ENCODE measurements at regions not wholly inside any gene's neighbourhood (a gene's known extent, or its start where the extent isn't known, plus 50 kb on each side); places are given as distances from the start of the nearest gene placed in this dataset.

GRCh38 chr1:219299420-219299819, 125.7 kb downstream of the LYPLAL1 start:
- H3K27me3 Mint-ChIP-seq, result no peaks in the 10 kb centered on the region
- no peak overlapping the region for H3K27ac Mint-ChIP-seq
- ATAC-seq, result no peak
- CTCF ChIA-PET, result no interaction called here
- H3K4me1 Mint-ChIP-seq, result no peaks in the 10 kb centered on the region
- H3K36me3 Mint-ChIP-seq, result no peaks in the 10 kb centered on the region
- no peak overlapping the region for H3K4me3 Mint-ChIP-seq
- H3K9me3 Mint-ChIP-seq (ENCODE audit: low read depth), result no peaks in the 10 kb centered on the region
- DNase-seq, result no peak

GRCh38 chr1:219298571-219299148, 125.0 kb downstream of the LYPLAL1 start:
- CTCF ChIA-PET, result no interaction called here
- ATAC-seq (no peak), DNase-seq (no peak)
- Mint-ChIP-seq H3K27ac (no peak overlapping the region), H3K9me3 (ENCODE audit: low read depth) (no peaks in the 10 kb centered on the region), H3K27me3 (no peaks in the 10 kb centered on the region), H3K36me3 (no peaks in the 10 kb centered on the region), H3K4me3 (no peak overlapping the region), H3K4me1 (no peaks in the 10 kb centered on the region)

GRCh38 chr1:219296430-219297355, 123.0 kb downstream of the LYPLAL1 start:
- H3K27me3 Mint-ChIP-seq, result no peaks in the 10 kb centered on the region
- CTCF ChIA-PET, result no interaction called here
- ATAC-seq, result no peak
- no peak for DNase-seq
- H3K36me3 Mint-ChIP-seq, result no peaks in the 10 kb centered on the region
- H3K27ac Mint-ChIP-seq, result no peak overlapping the region
- no peaks in the 10 kb centered on the region for H3K9me3 Mint-ChIP-seq (ENCODE audit: low read depth)
- no peaks in the 10 kb centered on the region for H3K4me1 Mint-ChIP-seq
- H3K4me3 Mint-ChIP-seq, result no peak overlapping the region

- Mint-ChIP-seq H3K9me3 (ENCODE audit: low read depth) (no peaks in the 10 kb centered on the region), H3K4me3 (no peak overlapping the region), H3K27me3 (no peaks in the 10 kb centered on the region), H3K27ac (no peak overlapping the region), H3K36me3 (no peaks in the 10 kb centered on the region), H3K4me1 (no peaks in the 10 kb centered on the region)
- no peak for ATAC-seq
- CTCF ChIA-PET, result no interaction called here
- no peak for DNase-seq
Observed at GRCh38 chr1:219294251-219294650, 120.6 kb downstream of the LYPLAL1 start.

GRCh38 chr1:219293410-219293809, 119.7 kb downstream of the LYPLAL1 start:
- H3K4me3 Mint-ChIP-seq, result no peak overlapping the region
- no peaks in the 10 kb centered on the region for H3K9me3 Mint-ChIP-seq (ENCODE audit: low read depth)
- ATAC-seq (no peak), DNase-seq (no peak)
- CTCF ChIA-PET, result no interaction called here
- H3K27me3 Mint-ChIP-seq, result no peaks in the 10 kb centered on the region
- no peaks in the 10 kb centered on the region for H3K36me3 Mint-ChIP-seq
- H3K27ac Mint-ChIP-seq, result no peak overlapping the region
- H3K4me1 Mint-ChIP-seq, result no peaks in the 10 kb centered on the region

GRCh38 chr1:219292999-219293398, 119.3 kb downstream of the LYPLAL1 start:
- DNase-seq (no peak), ATAC-seq (no peak)
- no peaks in the 10 kb centered on the region for H3K4me1 Mint-ChIP-seq
- CTCF ChIA-PET, result no interaction called here
- no peaks in the 10 kb centered on the region for H3K36me3 Mint-ChIP-seq
- no peaks in the 10 kb centered on the region for H3K27me3 Mint-ChIP-seq
- no peak overlapping the region for H3K4me3 Mint-ChIP-seq
- no peak overlapping the region for H3K27ac Mint-ChIP-seq
- H3K9me3 Mint-ChIP-seq (ENCODE audit: low read depth), result no peaks in the 10 kb centered on the region

GRCh38 chr1:219292341-219292740, 118.7 kb downstream of the LYPLAL1 start:
- Mint-ChIP-seq H3K9me3 (ENCODE audit: low read depth) (no peaks in the 10 kb centered on the region), H3K27ac (no peak overlapping the region), H3K36me3 (no peaks in the 10 kb centered on the region), H3K27me3 (no peaks in the 10 kb centered on the region), H3K4me1 (no peaks in the 10 kb centered on the region), H3K4me3 (no peak overlapping the region)
- CTCF ChIA-PET, result no interaction called here
- DNase-seq (no peak), ATAC-seq (no peak)

- H3K4me1 Mint-ChIP-seq, result no peaks in the 10 kb centered on the region
- CTCF ChIA-PET, result no interaction called here
- DNase-seq (no peak), ATAC-seq (no peak)
- H3K4me3 Mint-ChIP-seq, result no peak overlapping the region
- H3K27ac Mint-ChIP-seq, result no peak overlapping the region
- H3K27me3 Mint-ChIP-seq, result no peaks in the 10 kb centered on the region
- H3K9me3 Mint-ChIP-seq (ENCODE audit: low read depth), result no peaks in the 10 kb centered on the region
- no peaks in the 10 kb centered on the region for H3K36me3 Mint-ChIP-seq
Observed at GRCh38 chr1:219289171-219289570, 115.5 kb downstream of the LYPLAL1 start.

GRCh38 chr1:219283541-219283940, 109.9 kb downstream of the LYPLAL1 start:
- H3K36me3 Mint-ChIP-seq, result no peaks in the 10 kb centered on the region
- H3K27me3 Mint-ChIP-seq, result no peaks in the 10 kb centered on the region
- DNase-seq, result no peak
- H3K9me3 Mint-ChIP-seq (ENCODE audit: low read depth), result no peaks in the 10 kb centered on the region
- no peak overlapping the region for H3K27ac Mint-ChIP-seq
- no peak for ATAC-seq
- no peaks in the 10 kb centered on the region for H3K4me1 Mint-ChIP-seq
- no peak overlapping the region for H3K4me3 Mint-ChIP-seq
- CTCF ChIA-PET, result no interaction called here

GRCh38 chr1:219281831-219282230, 108.2 kb downstream of the LYPLAL1 start:
- H3K9me3 Mint-ChIP-seq (ENCODE audit: low read depth), result no peaks in the 10 kb centered on the region
- CTCF ChIA-PET, result no interaction called here
- ATAC-seq (no peak), DNase-seq (no peak)
- no peaks in the 10 kb centered on the region for H3K36me3 Mint-ChIP-seq
- H3K27me3 Mint-ChIP-seq, result no peaks in the 10 kb centered on the region
- no peaks in the 10 kb centered on the region for H3K4me1 Mint-ChIP-seq
- H3K27ac Mint-ChIP-seq, result no peak overlapping the region
- H3K4me3 Mint-ChIP-seq, result no peak overlapping the region

- DNase-seq (no peak), ATAC-seq (no peak)
- Mint-ChIP-seq H3K27ac (no peak overlapping the region), H3K27me3 (no peaks in the 10 kb centered on the region), H3K36me3 (no peaks in the 10 kb centered on the region), H3K4me1 (no peaks in the 10 kb centered on the region), H3K9me3 (ENCODE audit: low read depth) (no peaks in the 10 kb centered on the region), H3K4me3 (no peak overlapping the region)
- CTCF ChIA-PET, result no interaction called here
Observed at GRCh38 chr1:219279017-219279770, 105.5 kb downstream of the LYPLAL1 start.

- H3K4me1 Mint-ChIP-seq, result no peaks in the 10 kb centered on the region
- DNase-seq (no peak), ATAC-seq (no peak)
- H3K27me3 Mint-ChIP-seq, result no peaks in the 10 kb centered on the region
- H3K27ac Mint-ChIP-seq, result no peak overlapping the region
- H3K36me3 Mint-ChIP-seq, result no peaks in the 10 kb centered on the region
- no peak overlapping the region for H3K4me3 Mint-ChIP-seq
- no peaks in the 10 kb centered on the region for H3K9me3 Mint-ChIP-seq (ENCODE audit: low read depth)
- CTCF ChIA-PET, result no interaction called here
Observed at GRCh38 chr1:219278288-219278687, 104.6 kb downstream of the LYPLAL1 start.

GRCh38 chr1:219277304-219278105, 103.8 kb downstream of the LYPLAL1 start:
- Mint-ChIP-seq H3K9me3 (ENCODE audit: low read depth) (no peaks in the 10 kb centered on the region), H3K4me3 (no peak overlapping the region), H3K36me3 (no peaks in the 10 kb centered on the region), H3K27me3 (no peaks in the 10 kb centered on the region), H3K4me1 (no peaks in the 10 kb centered on the region), H3K27ac (no peak overlapping the region)
- CTCF ChIA-PET, result no interaction called here
- no peak for DNase-seq
- no peak for ATAC-seq

Data from activated CD8-positive, alpha-beta memory T cell treated with anti-CD3 and anti-CD28 coated beads, Interleukin-2, amount 10 ng/mL, durations not matched to agents 7 days and 5 days (primary cell).